SK-N-SH (cell line): ENCODE measurements at regions not wholly inside any gene's neighbourhood (a gene's known extent, or its start where the extent isn't known, plus 50 kb on each side); places are given as distances from the start of the nearest gene placed in this dataset.

Source experiments
- CTCF ChIA-PET: fragments of 300-600, 350-600 bp; formaldehyde crosslinking; extraction: SDS; loops from one replicate; lab custom pipeline; 2021; lab: Yijun Ruan, JAX
- POLR2A ChIA-PET: fragments of 350-600 bp; sonication (Branson Sonifier 250); formaldehyde crosslinking; extraction: SDS; loops from one replicate; lab custom pipeline; 2020; ENCODE audit warnings: antibody characterized with exemption, inconsistent platforms; lab: Yijun Ruan, JAX
- DNase-seq: peaks from one replicate; pipeline ENCODE4 v3.0.0; 2012
- H2AFZ ChIP-seq: fragments of 200-600 bp; sonication (generic); 2 replicates; pipeline ENCODE4 v1.8.1; 2016; ENCODE audit warnings: antibody characterized with exemption, mild to moderate bottlenecking, low read depth
- H3F3A ChIP-seq: fragments of 200-600 bp; sonication (generic); replicated peaks from 2 replicates; pipeline ENCODE3; 2016; ENCODE audit warnings: antibody characterized with exemption, mild to moderate bottlenecking; ENCODE audit not compliant: insufficient read depth
- H3K27ac ChIP-seq, 2 experiments: fragments of 200-500 bp in 1 of 2; fragments of 200-600 bp in 1 of 2; sonication (Bioruptor generic) in 1 of 2; sonication (generic), shearing (Covaris generic) in 1 of 2; 2 replicates each; pipeline versions ENCODE4 v1.5.1 to v1.6.1; 2014 to 2016; ENCODE audit warnings: low read depth in 2 of 2, inconsistent platforms in 1 of 2, low read length in 1 of 2, mild to moderate bottlenecking in 1 of 2, mixed read lengths in 1 of 2
- H3K27me3 ChIP-seq: fragments of 200-600 bp; sonication (generic), shearing (Covaris generic); 2 replicates; pipeline ENCODE4 v1.6.1; 2016; ENCODE audit warnings: mixed run types; ENCODE audit not compliant: insufficient read depth
- H3K36me3 ChIP-seq, 2 experiments: fragments of 200-500 bp in 1 of 2; fragments of 200-600 bp in 1 of 2; sonication (Bioruptor generic) in 1 of 2; sonication (generic) in 1 of 2; replicated peaks in 1 of 2; 2 replicates each; pipeline versions ENCODE3 to v1.5.1; 2014 to 2016; ENCODE audit warnings: low read length in 1 of 2, mild to moderate bottlenecking in 1 of 2; ENCODE audit not compliant: insufficient read depth in 2 of 2, control insufficient read depth in 1 of 2
- H3K4me1 ChIP-seq, 2 experiments: fragments of 200-500 bp in 1 of 2; fragments of 200-600 bp in 1 of 2; sonication (Bioruptor generic) in 1 of 2; sonication (generic), shearing (Covaris generic) in 1 of 2; 2 replicates each; pipeline versions ENCODE4 v1.5.1 to v1.6.1; 2014 to 2016; ENCODE audit warnings: low read depth in 1 of 2, low read length in 1 of 2, mixed run types in 1 of 2; ENCODE audit not compliant: insufficient read depth in 2 of 2, control insufficient read depth in 1 of 2
- H3K4me2 ChIP-seq: fragments of 200-600 bp; sonication (generic), shearing (Covaris generic); 2 replicates; pipeline ENCODE4 v1.6.1; 2017; ENCODE audit warnings: mixed run types
- H3K4me3 ChIP-seq, 2 experiments: fragments of 200-500 bp in 1 of 2; fragments of 200-600 bp in 1 of 2; sonication (Bioruptor generic) in 1 of 2; sonication (generic), shearing (Covaris generic) in 1 of 2; 2 replicates each; pipeline versions ENCODE4 v1.5.1 to v1.8.1; 2014 to 2016; ENCODE audit warnings: low read depth in 2 of 2, inconsistent platforms in 1 of 2, low read length in 1 of 2, mild to moderate bottlenecking in 1 of 2, mixed read lengths in 1 of 2, moderate library complexity in 1 of 2
- H3K79me2 ChIP-seq: fragments of 200-600 bp; sonication (generic); 2 replicates; pipeline ENCODE4 v1.8.1; 2017; ENCODE audit warnings: mild to moderate bottlenecking; ENCODE audit not compliant: insufficient read depth
- H3K9ac ChIP-seq: fragments of 200-600 bp; sonication (generic); 2 replicates; pipeline ENCODE4 v1.6.1; 2017; ENCODE audit warnings: mixed run types
- H3K9me2 ChIP-seq: fragments of 200-600 bp; sonication (generic); 2 replicates; pipeline ENCODE4 v1.6.1; 2017; ENCODE audit warnings: mixed run types
- H3K9me3 ChIP-seq: fragments of 200-600 bp; sonication (generic); 2 replicates; pipeline ENCODE4 v1.6.1; 2017; ENCODE audit warnings: mixed run types, mild to moderate bottlenecking, moderate library complexity
- H4K20me1 ChIP-seq: fragments of 200-600 bp; sonication (generic); 2 replicates; pipeline ENCODE4 v1.6.1; 2017; ENCODE audit warnings: mild to moderate bottlenecking, mixed run types; ENCODE audit not compliant: insufficient read depth
- CHD2 ChIP-seq: fragments of 150-350 bp; IDR thresholded peaks from 2 replicates; pipeline ENCODE4 v1.6.1; 2018; ENCODE audit warnings: low read length; ENCODE audit not compliant: partially characterized antibody
- CTCF ChIP-seq: fragments of 200-600 bp; sonication (generic); IDR thresholded peaks from 2 replicates; pipeline ENCODE4 v1.6.1; 2017; ENCODE audit warnings: antibody characterized with exemption, mild to moderate bottlenecking, moderate library complexity
- EP300 ChIP-seq, 2 experiments: IDR thresholded peaks; 2 replicates each; pipeline versions ENCODE4 v1.4.0 to v1.6.1; 2012; ENCODE audit warnings: borderline replicate concordance in 1 of 2, low read depth in 1 of 2, low read length in 1 of 2
- FOSL2 ChIP-seq: IDR thresholded peaks from 2 replicates; pipeline ENCODE4 v1.4.0; 2012; ENCODE audit warnings: low read depth, mild to moderate bottlenecking, moderate library complexity, borderline replicate concordance
- FOXJ3 ChIP-seq: sonication (generic); formaldehyde crosslinking; IDR thresholded peaks from 2 replicates; pipeline ENCODE4 v1.5.1; 2020; ENCODE audit warnings: mild to moderate bottlenecking, missing genetic modification reagents
- GABPA ChIP-seq: IDR thresholded peaks from 2 replicates; pipeline ENCODE4 v1.4.0; 2012; ENCODE audit warnings: low read depth, mild to moderate bottlenecking
- IRF3 ChIP-seq: fragments of 150-350 bp; IDR thresholded peaks from 2 replicates; pipeline ENCODE4 v1.6.1; 2016; ENCODE audit warnings: mild to moderate bottlenecking, low read depth, low read length
- MAX ChIP-seq: IDR thresholded peaks from 2 replicates; pipeline ENCODE4 v1.4.0; 2012; ENCODE audit warnings: low read depth
- RAD21 ChIP-seq: IDR thresholded peaks from 2 replicates; pipeline ENCODE4 v1.6.1; 2012; ENCODE audit warnings: mild to moderate bottlenecking, low read length
- USF1 ChIP-seq: IDR thresholded peaks from 2 replicates; pipeline ENCODE4 v1.4.0; 2012; ENCODE audit warnings: low read depth, borderline replicate concordance
- USF2 ChIP-seq: fragments of 150-350 bp; IDR thresholded peaks from 2 replicates; pipeline ENCODE4 v1.6.1; 2017; ENCODE audit warnings: antibody characterized with exemption, low read length, low read depth, borderline replicate concordance
- YY1 ChIP-seq: IDR thresholded peaks from 2 replicates; pipeline ENCODE4 v1.4.0; 2012; ENCODE audit warnings: low read depth, mild to moderate bottlenecking
- WGBS: methylation state at CpG from one replicate; pipeline ENCODE4 v1.1.6; 2017; ENCODE audit warnings: low lambda C conversion rate; 5-methylcytosine and 5-hydroxymethylcytosine counted together

GRCh38 chr11:23403210-23404185 is 543.2 kb upstream of the CCDC179 start:
- Histone ChIP-seq H3K27ac (no peak overlapping the region), H3K4me3 (no peak overlapping the region), H3K4me1 (no peaks in the 10 kb centered on the region), H3K4me2 (no peak overlapping the region), H3K36me3 (no peaks in the 10 kb centered on the region), H3F3A (no peaks in the 10 kb centered on the region), H3K9me3 (no peaks in the 10 kb centered on the region)
- POLR2A ChIA-PET, result no interaction called here
- CTCF ChIA-PET, result interaction anchor here (0.5 to 1.1 kb wide), 3 partner anchors 9 to 27 kb away, joined by 3 to 4 read pairs (median 3); no protein-coding TSS in a partner anchor
- DNase-seq, result no peak
- TF ChIP-seq FOSL2 (no peak), USF2 (no peak), MAX (no peak)
- TF ChIP-seq, all 33 proteins: peak for 0
- Histone ChIP-seq H4K20me1 (no peaks in the 10 kb centered on the region), H3K79me2 (no peaks in the 10 kb centered on the region), H3K9ac (no peak overlapping the region), H3K9me2 (no peaks in the 10 kb centered on the region), H3K27me3 (no peaks in the 10 kb centered on the region), H2AFZ (no peak overlapping the region)
- WGBS, result 87% methylated on average over 39 of the region's 53 CpGs

GRCh38 chr11:23404225-23405160 is 544.2 kb upstream of the CCDC179 start:
- no peak for TF ChIP-seq CTCF
- no peak for TF ChIP-seq GABPA
- TF ChIP-seq CHD2, result no peak
- TF ChIP-seq USF1, result no peak
- TF ChIP-seq EP300 (IDR thresholded peaks at IDR 0.05; ENCODE audit: borderline replicate concordance in 1 of 2, low read depth in 1 of 2, low read length in 1 of 2), result no peak
- no peak for TF ChIP-seq RAD21
- TF ChIP-seq YY1, result no peak
- no peak for TF ChIP-seq FOXJ3
- TF ChIP-seq IRF3, result no peak
- Histone ChIP-seq H3K9me3 (no peaks in the 10 kb centered on the region), H3K4me1 (no peaks in the 10 kb centered on the region), H3K9ac (no peak overlapping the region), H3K27ac (no peak overlapping the region), H4K20me1 (no peaks in the 10 kb centered on the region), H3F3A (no peaks in the 10 kb centered on the region), H3K79me2 (no peaks in the 10 kb centered on the region), H2AFZ (no peak overlapping the region), H3K4me3 (no peak overlapping the region), H3K9me2 (no peaks in the 10 kb centered on the region), H3K27me3 (no peaks in the 10 kb centered on the region), H3K4me2 (no peak overlapping the region), H3K36me3 (no peaks in the 10 kb centered on the region)
- POLR2A ChIA-PET, result no interaction called here
- WGBS, result 81% methylated on average over 20 of the region's 41 CpGs
- no peak for DNase-seq
- CTCF ChIA-PET, result interaction anchor here (0.6 to 1.1 kb wide), 2 partner anchors 8 to 15 kb away, joined by 3 read pairs; no protein-coding TSS in a partner anchor
